ENCODE measurements at regions not wholly inside any gene's neighbourhood (a gene's known extent, or its start where the extent isn't known, plus 50 kb on each side); places are given as distances from the start of the nearest gene placed in this dataset.

DNA sequence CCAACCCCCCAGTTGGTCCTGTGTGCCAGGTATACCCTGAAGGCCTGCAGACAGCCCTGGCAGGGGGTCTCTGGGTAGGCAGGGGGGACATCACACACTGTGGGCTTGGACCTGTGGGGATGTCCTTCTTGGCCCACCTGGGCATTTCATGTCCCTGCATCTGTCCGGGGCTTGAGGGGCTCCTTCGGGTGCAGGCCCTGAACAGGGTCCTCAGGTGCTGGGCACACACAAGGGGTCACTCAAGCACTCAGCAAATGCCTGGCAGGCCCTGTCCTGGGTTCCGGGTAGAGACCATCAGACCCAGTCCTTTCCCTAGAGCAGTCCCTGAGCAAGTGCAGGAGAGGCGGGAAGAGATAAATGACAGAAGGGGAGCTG lies 70.5 kb upstream of the WNT11 start:
- DNase-seq (ENCODE audit: low spot score in 2 of 2), result no peak
- WGBS, result 100% methylated on average over 2 of the region's 4 CpGs
- Histone ChIP-seq H3K27ac (no peak overlapping the region), H3K36me3 (no peaks in the 10 kb centered on the region), H3K27me3 (no peaks in the 10 kb centered on the region), H3K4me3 (no peak overlapping the region), H3K9me3 (no peaks in the 10 kb centered on the region), H3K4me1 (no peaks in the 10 kb centered on the region)
- TF ChIP-seq POLR2AphosphoS5 (IDR thresholded peaks at IDR 0.05) (no peak), POLR2A (IDR thresholded peaks at IDR 0.05) (no peak)

DNA sequence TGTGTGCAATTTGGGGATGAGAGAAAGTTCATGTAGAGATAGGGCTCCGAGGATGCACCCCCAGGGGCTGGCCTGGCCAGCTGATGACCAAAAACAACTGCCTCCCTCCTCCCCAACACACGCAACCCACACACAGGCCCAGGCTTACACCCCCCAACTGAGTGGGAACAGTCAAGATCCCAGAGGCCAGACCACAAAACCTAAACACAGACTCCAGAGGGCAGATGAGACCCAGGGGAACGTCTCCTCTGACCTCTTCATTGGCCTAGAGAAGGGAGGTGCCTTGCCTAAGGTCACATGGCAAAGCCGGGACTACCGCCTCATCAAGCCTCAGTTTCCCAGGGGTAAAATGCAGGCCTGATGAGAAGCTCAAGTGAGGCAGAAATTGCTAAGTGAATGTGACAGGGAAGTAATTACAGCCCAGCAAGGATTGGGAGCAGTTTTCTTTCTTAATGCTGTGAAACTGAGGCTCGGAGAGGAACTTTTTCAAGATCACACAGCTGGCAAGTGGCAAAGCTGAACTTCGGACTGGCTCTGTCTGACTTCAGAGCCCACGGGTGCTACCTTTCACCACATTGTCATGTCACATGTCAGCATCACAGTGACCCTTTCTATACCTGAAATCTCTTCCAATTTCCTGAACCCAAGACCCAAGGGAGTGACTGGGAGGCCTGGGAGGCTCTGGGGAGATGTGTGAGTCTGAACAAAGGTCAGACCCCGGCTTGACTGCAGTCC lies 69.9 kb upstream of the WNT11 start:
- H3K4me3 ChIP-seq, result no peak overlapping the region
- TF ChIP-seq POLR2AphosphoS5 (IDR thresholded peaks at IDR 0.05) (no peak), EP300 (IDR thresholded peaks at IDR 0.05) (no peak), POLR2A (IDR thresholded peaks at IDR 0.05) (no peak)
- TF ChIP-seq, protein P1, sequence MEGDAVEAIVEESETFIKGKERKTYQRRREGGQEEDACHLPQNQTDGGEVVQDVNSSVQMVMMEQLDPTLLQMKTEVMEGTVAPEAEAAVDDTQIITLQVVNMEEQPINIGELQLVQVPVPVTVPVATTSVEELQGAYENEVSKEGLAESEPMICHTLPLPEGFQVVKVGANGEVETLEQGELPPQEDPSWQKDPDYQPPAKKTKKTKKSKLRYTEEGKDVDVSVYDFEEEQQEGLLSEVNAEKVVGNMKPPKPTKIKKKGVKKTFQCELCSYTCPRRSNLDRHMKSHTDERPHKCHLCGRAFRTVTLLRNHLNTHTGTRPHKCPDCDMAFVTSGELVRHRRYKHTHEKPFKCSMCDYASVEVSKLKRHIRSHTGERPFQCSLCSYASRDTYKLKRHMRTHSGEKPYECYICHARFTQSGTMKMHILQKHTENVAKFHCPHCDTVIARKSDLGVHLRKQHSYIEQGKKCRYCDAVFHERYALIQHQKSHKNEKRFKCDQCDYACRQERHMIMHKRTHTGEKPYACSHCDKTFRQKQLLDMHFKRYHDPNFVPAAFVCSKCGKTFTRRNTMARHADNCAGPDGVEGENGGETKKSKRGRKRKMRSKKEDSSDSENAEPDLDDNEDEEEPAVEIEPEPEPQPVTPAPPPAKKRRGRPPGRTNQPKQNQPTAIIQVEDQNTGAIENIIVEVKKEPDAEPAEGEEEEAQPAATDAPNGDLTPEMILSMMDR (IDR thresholded peaks at IDR 0.05), result no peak
- no peaks in the 10 kb centered on the region for H3K36me3 ChIP-seq
- no peaks in the 10 kb centered on the region for H3K4me1 ChIP-seq
- H3K27ac ChIP-seq, result no peak overlapping the region
- DNase-seq (ENCODE audit: low spot score in 2 of 2), result no peak
- H3K9me3 ChIP-seq, result no peaks in the 10 kb centered on the region
- WGBS, result 87% methylated on average over 9 of the region's 9 CpGs
- H3K27me3 ChIP-seq, result no peaks in the 10 kb centered on the region

DNA sequence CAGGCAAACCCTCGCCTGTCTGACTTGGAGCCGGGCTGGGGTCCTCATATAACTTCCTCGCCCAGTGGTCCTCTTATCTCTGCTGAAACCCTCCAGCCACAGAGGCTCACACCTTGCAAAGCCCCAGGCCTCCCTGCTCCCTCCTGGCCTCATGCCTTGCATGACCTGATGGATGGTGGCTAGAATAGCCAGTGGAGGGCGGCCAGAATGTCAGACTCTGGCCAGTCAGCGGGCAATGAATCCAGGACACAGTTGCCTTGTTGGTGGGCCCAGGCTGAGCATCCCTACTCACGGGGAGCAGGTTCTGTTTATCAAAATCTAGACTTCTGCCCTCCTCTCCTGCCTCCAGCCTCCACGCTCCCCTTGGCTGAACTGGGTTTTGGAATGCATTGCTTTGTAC lies 69.1 kb upstream of the WNT11 start:
- no peaks in the 10 kb centered on the region for H3K36me3 ChIP-seq
- DNase-seq (ENCODE audit: low spot score in 2 of 2), result no peak
- H3K9me3 ChIP-seq, result no peaks in the 10 kb centered on the region
- H3K27ac ChIP-seq, result no peak overlapping the region
- WGBS, result 94% methylated on average over 7 of the region's 7 CpGs
- TF ChIP-seq EP300 (IDR thresholded peaks at IDR 0.05), result no peak
- TF ChIP-seq, protein P1 (IDR thresholded peaks at IDR 0.05), result no peak
- no peak overlapping the region for H3K4me3 ChIP-seq
- H3K4me1 ChIP-seq, result peaks cover 7% of the 10 kb centered on the region
- no peaks in the 10 kb centered on the region for H3K27me3 ChIP-seq

DNA sequence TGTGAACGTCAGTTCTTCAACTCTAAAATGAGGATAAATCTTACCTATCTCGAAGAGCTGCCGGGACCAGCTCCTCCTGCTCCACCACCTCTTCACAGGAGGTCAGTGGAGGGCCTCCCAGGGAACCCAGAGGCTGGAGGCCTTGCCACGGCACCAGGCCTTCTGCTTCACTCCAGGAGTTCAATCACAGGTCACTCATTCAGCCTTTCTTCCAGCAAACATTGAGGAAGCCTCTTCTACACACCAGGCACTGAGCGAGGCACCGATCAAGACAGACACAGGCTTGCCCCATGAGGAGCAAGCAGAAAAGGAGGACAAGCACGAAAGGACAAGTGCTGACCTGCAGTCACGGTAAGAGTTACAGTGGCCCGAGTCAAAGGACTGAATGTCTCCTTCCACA lies 64.8 kb upstream of the WNT11 start:
- Histone ChIP-seq H3K27me3 (no peaks in the 10 kb centered on the region), H3K27ac (peak overlapping the region; percentile 83)

DNA sequence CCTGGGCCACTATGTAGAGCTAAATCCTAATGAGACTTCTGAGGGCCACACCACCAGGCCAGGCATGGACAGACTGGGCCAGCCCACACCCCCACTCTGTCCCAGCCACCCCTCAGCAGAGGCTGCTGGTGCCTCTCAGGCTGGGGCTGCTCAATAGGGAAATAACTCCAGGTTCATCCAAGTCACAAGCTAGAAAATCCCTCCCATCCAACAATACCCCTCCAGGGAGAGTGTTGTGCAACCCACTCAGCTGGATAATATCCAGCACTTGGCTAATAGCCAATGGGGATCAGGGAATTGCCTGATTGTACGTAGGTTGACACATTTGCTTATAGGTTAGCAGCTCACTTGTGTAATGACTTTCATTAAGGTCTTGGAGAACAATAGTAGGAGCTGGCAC lies 64.1 kb upstream of the WNT11 start:
- Histone ChIP-seq H3K36me3 (no peaks in the 10 kb centered on the region), H3K9me3 (no peaks in the 10 kb centered on the region), H3K4me3 (no peak overlapping the region), H3K27me3 (no peaks in the 10 kb centered on the region), H3K4me1 (peaks cover 30% of the 10 kb centered on the region), H3K27ac (peak overlapping the region; percentile 83)
- TF ChIP-seq POLR2AphosphoS5 (IDR thresholded peaks at IDR 0.05) (peak; percentile 5 to 93 (median 30)), EP300 (IDR thresholded peaks at IDR 0.05) (no peak)
- WGBS, result 38% methylated on average over 1 of the region's 1 CpG
- DNase-seq (ENCODE audit: low spot score in 2 of 2), result peak in 1 of 2 donors; percentile 85

More for the DNA sequence above, 64.8 kb upstream of the WNT11 start:
- Histone ChIP-seq H3K36me3 (no peaks in the 10 kb centered on the region), H3K4me1 (peaks cover 29% of the 10 kb centered on the region), H3K4me3 (no peak overlapping the region), H3K9me3 (no peaks in the 10 kb centered on the region)
- 90% methylated on average over 9 of the region's 9 CpGs for WGBS
- TF ChIP-seq POLR2AphosphoS5 (IDR thresholded peaks at IDR 0.05) (no peak), EP300 (IDR thresholded peaks at IDR 0.05) (no peak)
- no peak for DNase-seq (ENCODE audit: low spot score in 2 of 2)

DNA sequence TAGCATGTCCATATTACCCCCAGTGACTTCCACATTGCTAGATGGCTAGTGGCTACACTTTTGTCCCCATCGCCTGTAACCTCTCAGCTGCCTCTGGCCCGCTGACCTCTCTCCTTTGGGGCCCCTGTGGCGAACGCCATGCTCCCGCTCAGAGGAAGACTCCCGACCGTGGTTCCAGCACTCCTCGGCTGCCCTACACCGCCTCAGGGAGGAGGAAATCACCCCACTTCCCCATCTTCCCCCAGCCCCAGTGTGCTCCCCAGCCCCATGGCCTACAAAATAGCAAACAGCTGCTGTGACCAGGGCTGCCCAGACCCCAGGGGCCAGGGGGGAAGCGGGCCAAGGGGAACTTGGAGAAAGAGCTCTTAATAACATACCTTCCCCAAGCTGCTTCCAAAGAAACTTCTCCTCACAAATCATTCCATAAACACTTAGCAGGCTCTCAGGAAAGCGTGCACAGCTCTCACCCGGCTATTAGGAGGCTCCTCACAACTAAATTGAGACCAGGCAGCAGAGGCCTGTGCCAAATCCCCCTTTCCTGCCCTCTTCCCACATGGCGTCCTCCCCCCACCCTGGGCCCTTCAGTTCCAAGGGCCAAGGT lies 63.5 kb upstream of the WNT11 start:
- WGBS, result 68% methylated on average over 13 of the region's 13 CpGs
- Histone ChIP-seq H3K4me1 (peaks cover 32% of the 10 kb centered on the region), H3K27me3 (no peaks in the 10 kb centered on the region), H3K27ac (peak overlapping the region; percentile 83), H3K4me3 (no peak overlapping the region), H3K36me3 (no peaks in the 10 kb centered on the region), H3K9me3 (no peaks in the 10 kb centered on the region)
- TF ChIP-seq POLR2AphosphoS5 (IDR thresholded peaks at IDR 0.05) (no peak), POLR2A (IDR thresholded peaks at IDR 0.05) (no peak), EP300 (IDR thresholded peaks at IDR 0.05) (no peak)
- TF ChIP-seq, protein P1 (IDR thresholded peaks at IDR 0.05), result no peak
- DNase-seq (ENCODE audit: low spot score in 2 of 2), result no peak
